HG02840 (cell line): ENCODE measurements at regions not wholly inside any gene's neighbourhood (a gene's known extent, or its start where the extent isn't known, plus 50 kb on each side); places are given as distances from the start of the nearest gene placed in this dataset.

Source experiments
- ATAC-seq: cut with Tn5 transposase; IDR thresholded peaks from one replicate; pipeline ENCODE4 v1.9.1; 2021; ENCODE audit warnings: mild to moderate bottlenecking, moderate library complexity, moderate number of reproducible peaks; ENCODE audit not compliant: unreplicated experiment, low FRiP score

- no peak for ATAC-seq
Observed at GRCh38 chr3:153714016-153714415, 407.2 kb upstream of the ARHGEF26 start.

GRCh38 chr3:153714588-153715290, 406.5 kb upstream of the ARHGEF26 start:
- ATAC-seq, result no peak

- no peak for ATAC-seq
Observed at GRCh38 chr3:153722157-153722556, 399.0 kb upstream of the ARHGEF26 start.

- no peak for ATAC-seq
Observed at GRCh38 chr3:153731071-153731470, 390.1 kb upstream of the ARHGEF26 start.

- no peak for ATAC-seq
Observed at GRCh38 chr3:153734777-153735551, 386.2 kb upstream of the ARHGEF26 start.

- ATAC-seq, result no peak
Observed at GRCh38 chr3:153740109-153740508, 381.1 kb upstream of the ARHGEF26 start.

GRCh38 chr3:153744889-153745288, 376.3 kb upstream of the ARHGEF26 start:
- no peak for ATAC-seq

- ATAC-seq, result no peak
Observed at GRCh38 chr3:153746211-153746610, 375.0 kb upstream of the ARHGEF26 start.

- ATAC-seq, result no peak
Observed at GRCh38 chr3:153749070-153749610, 372.1 kb upstream of the ARHGEF26 start.

GRCh38 chr3:153752405-153753027, 368.7 kb upstream of the ARHGEF26 start:
- no peak for ATAC-seq

- ATAC-seq, result no peak
Observed at GRCh38 chr3:153753035-153753434, 368.2 kb upstream of the ARHGEF26 start.

- no peak for ATAC-seq
Observed at GRCh38 chr3:153756816-153757215, 364.4 kb upstream of the ARHGEF26 start.

GRCh38 chr3:153757839-153758238, 363.4 kb upstream of the ARHGEF26 start:
- ATAC-seq, result no peak

GRCh38 chr3:153760948-153761347, 360.2 kb upstream of the ARHGEF26 start:
- ATAC-seq, result no peak

GRCh38 chr3:153762411-153763235, 358.6 kb upstream of the ARHGEF26 start:
- ATAC-seq, result no peak

GRCh38 chr3:153767601-153768560, 353.3 kb upstream of the ARHGEF26 start:
- ATAC-seq, result no peak

- peak; percentile 79 for ATAC-seq
Observed at GRCh38 chr3:153768561-153769469, 352.4 kb upstream of the ARHGEF26 start.

GRCh38 chr3:153783106-153783505, 338.1 kb upstream of the ARHGEF26 start:
- no peak for ATAC-seq
